WTC11 (cell line): ENCODE measurements at regions not wholly inside any gene's neighbourhood (a gene's known extent, or its start where the extent isn't known, plus 50 kb on each side); places are given as distances from the start of the nearest gene placed in this dataset.

Experiments used
- ATAC-seq: fragments of 200-7000 bp; cut with Tn5 transposase; 2 replicates; pipeline ENCODE4 v1.10.0; 2021; ENCODE audit warnings: mild to moderate bottlenecking, moderate library complexity
- CTCF ChIA-PET: fragments of 300-600 bp; sonication (Branson Sonifier 250); formaldehyde crosslinking; loops from one replicate; lab custom pipeline; 2021; ENCODE audit warnings: antibody characterized with exemption; lab: Charles Lee
- POLR2A ChIA-PET: fragments of 350-600 bp; sonication (Branson Sonifier 250); formaldehyde crosslinking; loops from one replicate; lab custom pipeline; 2021; ENCODE audit warnings: antibody characterized with exemption; lab: Charles Lee
- DNase-seq: peaks from one replicate; pipeline ENCODE4 v3.0.0; 2021; ENCODE audit warnings: low spot score
- H3K27ac Mint-ChIP-seq: 2 replicates; pipeline ENCODE4 v1.8.0; 2021; ENCODE audit warnings: mixed read lengths
- H3K27me3 Mint-ChIP-seq: 2 replicates; pipeline ENCODE4 v1.8.0; 2021; ENCODE audit warnings: low read depth, mild to moderate bottlenecking, moderate library complexity, mixed read lengths
- H3K36me3 Mint-ChIP-seq: 2 replicates; pipeline ENCODE4 v1.8.0; 2021; ENCODE audit warnings: mixed read lengths
- H3K4me1 Mint-ChIP-seq: 2 replicates; pipeline ENCODE4 v1.8.0; 2022; ENCODE audit warnings: mixed read lengths
- H3K4me3 Mint-ChIP-seq: 2 replicates; pipeline ENCODE4 v1.8.0; 2021; ENCODE audit warnings: mild to moderate bottlenecking, moderate library complexity, mixed read lengths
- H3K9me3 Mint-ChIP-seq: 2 replicates; pipeline ENCODE4 v1.8.0; 2021; ENCODE audit warnings: mixed read lengths
- AFF4 ChIP-seq: sonication (generic); formaldehyde crosslinking; IDR thresholded peaks from 2 replicates; pipeline ENCODE4 v1.8.1; 2023; ENCODE audit warnings: mild to moderate bottlenecking, missing genetic modification reagents, borderline replicate concordance
- AR ChIP-seq: fragments of 250-450 bp; sonication (Bioruptor Pico); IDR thresholded peaks from 2 replicates; pipeline ENCODE4 v1.9.0; 2021; ENCODE audit warnings: mild to moderate bottlenecking
- ARID4B ChIP-seq: sonication (generic); formaldehyde crosslinking; IDR thresholded peaks from 2 replicates; pipeline ENCODE4 v1.8.0; 2023; ENCODE audit warnings: missing genetic modification reagents, mild to moderate bottlenecking, borderline replicate concordance
- ATF1 ChIP-seq: sonication (generic); formaldehyde crosslinking; IDR thresholded peaks from 2 replicates; pipeline ENCODE4 v1.8.1; 2023; ENCODE audit warnings: mild to moderate bottlenecking, moderate library complexity, missing genetic modification reagents
- CREB1 ChIP-seq: sonication (generic); formaldehyde crosslinking; IDR thresholded peaks from 2 replicates; pipeline ENCODE4 v1.8.0; 2023; ENCODE audit warnings: mild to moderate bottlenecking, missing genetic modification reagents
- CREM ChIP-seq: sonication (generic); formaldehyde crosslinking; IDR thresholded peaks from 2 replicates; pipeline ENCODE4 v1.8.1; 2022; ENCODE audit warnings: mild to moderate bottlenecking, missing genetic modification reagents, moderate library complexity
- CTCF ChIP-seq: fragments of 200-600 bp; IDR thresholded peaks from 2 replicates; pipeline ENCODE4 v1.8.0; 2022; ENCODE audit warnings: antibody characterized with exemption
- ESRRA ChIP-seq: sonication (generic); formaldehyde crosslinking; IDR thresholded peaks from 2 replicates; pipeline ENCODE4 v1.8.1; 2022; ENCODE audit warnings: mild to moderate bottlenecking, missing genetic modification reagents, borderline replicate concordance
- ETV6 ChIP-seq: sonication (generic); formaldehyde crosslinking; IDR thresholded peaks from 2 replicates; pipeline ENCODE4 v1.8.1; 2022; ENCODE audit warnings: mild to moderate bottlenecking, missing genetic modification reagents
- IRF2 ChIP-seq: sonication (generic); formaldehyde crosslinking; IDR thresholded peaks from 2 replicates; pipeline ENCODE4 v1.8.0; 2022; ENCODE audit warnings: low read depth, missing genetic modification reagents, borderline replicate concordance
- JUN ChIP-seq: sonication (generic); formaldehyde crosslinking; IDR thresholded peaks from 2 replicates; pipeline ENCODE4 v1.8.0; 2023; ENCODE audit warnings: mild to moderate bottlenecking, missing genetic modification reagents
- MYBL2 ChIP-seq: sonication (generic); formaldehyde crosslinking; IDR thresholded peaks from 2 replicates; pipeline ENCODE4 v1.8.1; 2023; ENCODE audit warnings: mild to moderate bottlenecking, moderate library complexity, missing genetic modification reagents
- SMAD3 ChIP-seq: sonication (generic); formaldehyde crosslinking; IDR thresholded peaks from 2 replicates; pipeline ENCODE4 v1.8.0; 2022; ENCODE audit warnings: missing genetic modification reagents, mild to moderate bottlenecking, borderline replicate concordance
- SMAD4 ChIP-seq: sonication (generic); formaldehyde crosslinking; IDR thresholded peaks from 2 replicates; pipeline ENCODE4 v1.8.0; 2022; ENCODE audit warnings: mild to moderate bottlenecking, missing genetic modification reagents
- SOX15 ChIP-seq: fragments of 250-450 bp; sonication (Bioruptor Pico); IDR thresholded peaks from 2 replicates; pipeline ENCODE4 v1.9.0; 2021; ENCODE audit warnings: mild to moderate bottlenecking
- SP1 ChIP-seq: sonication (generic); formaldehyde crosslinking; conservative IDR thresholded peaks from 2 replicates; pipeline ENCODE4 v1.8.1; 2022; ENCODE audit warnings: missing genetic modification reagents
- TEAD4 ChIP-seq: sonication (generic); formaldehyde crosslinking; IDR thresholded peaks from 2 replicates; pipeline ENCODE4 v1.8.0; 2022; ENCODE audit warnings: mild to moderate bottlenecking, missing genetic modification reagents
- ZMAT4 ChIP-seq: fragments of 250-450 bp; sonication (Bioruptor Pico); IDR thresholded peaks from 2 replicates; pipeline ENCODE4 v1.9.0; 2021; ENCODE audit warnings: mild to moderate bottlenecking
- ZNF138 ChIP-seq: sonication (generic); formaldehyde crosslinking; conservative IDR thresholded peaks from 2 replicates; pipeline ENCODE4 v1.8.1; 2022; ENCODE audit warnings: mild to moderate bottlenecking, moderate library complexity, missing genetic modification reagents
- ZNF232 ChIP-seq: sonication (generic); formaldehyde crosslinking; IDR thresholded peaks from 2 replicates; pipeline ENCODE4 v1.8.0; 2022; ENCODE audit warnings: mild to moderate bottlenecking, missing genetic modification reagents
- ZNF263 ChIP-seq: sonication (generic); formaldehyde crosslinking; IDR thresholded peaks from 2 replicates; pipeline ENCODE4 v1.8.1; 2022; ENCODE audit warnings: low read depth, mild to moderate bottlenecking, moderate library complexity, missing genetic modification reagents
- ZNF512 ChIP-seq: sonication (generic); formaldehyde crosslinking; IDR thresholded peaks from 2 replicates; pipeline ENCODE4 v1.8.1; 2022; ENCODE audit warnings: missing genetic modification reagents, borderline replicate concordance

- Mint-ChIP-seq H3K4me1 (peaks cover 12% of the 10 kb centered on the region), H3K4me3 (no peak overlapping the region), H3K27me3 (no peaks in the 10 kb centered on the region), H3K36me3 (no peaks in the 10 kb centered on the region), H3K9me3 (no peaks in the 10 kb centered on the region), H3K27ac (no peak overlapping the region)
- ChIA-PET CTCF (no interaction called here), POLR2A (no interaction called here)
- TF ChIP-seq ZNF232 (CRISPR knock-in tag) (no peak), TEAD4 (CRISPR knock-in tag) (no peak), ETV6 (CRISPR knock-in tag) (no peak), AFF4 (CRISPR knock-in tag) (no peak), CTCF (no peak), SMAD4 (CRISPR knock-in tag) (no peak), CREB1 (CRISPR knock-in tag) (no peak), CREM (no peak), SMAD3 (no peak), ZNF263 (CRISPR knock-in tag) (no peak), JUN (CRISPR knock-in tag) (no peak), SOX15 (no peak), ATF1 (no peak), AR (no peak)
- ATAC-seq (no peak), DNase-seq (no peak)
Measured at GRCh38 chr10:33927347-33927746, 592.9 kb upstream of the NRP1 start.

GRCh38 chr10:33921970-33922605 is 587.6 kb upstream of the NRP1 start:
- Mint-ChIP-seq H3K27ac (no peak overlapping the region), H3K4me1 (no peaks in the 10 kb centered on the region), H3K27me3 (no peaks in the 10 kb centered on the region), H3K4me3 (no peak overlapping the region), H3K9me3 (no peaks in the 10 kb centered on the region), H3K36me3 (no peaks in the 10 kb centered on the region)
- POLR2A ChIA-PET = no interaction called here
- no peak for TF ChIP-seq ZMAT4 (CRISPR knock-in tag)
- TF ChIP-seq ARID4B = no peak
- TF ChIP-seq IRF2 (CRISPR knock-in tag) = no peak
- no peak for TF ChIP-seq ESRRA (CRISPR knock-in tag)
- TF ChIP-seq SP1 (CRISPR knock-in tag) = no peak
- TF ChIP-seq ZNF512 (CRISPR knock-in tag) = no peak
- no peak for TF ChIP-seq MYBL2 (CRISPR knock-in tag)
- no peak for TF ChIP-seq ZNF138 (CRISPR knock-in tag)
- CTCF ChIA-PET = no interaction called here
- ATAC-seq = no peak
- no peak for DNase-seq
